Stimulated activated CD8-positive, alpha-beta memory T cell treated with anti-CD3 and anti-CD28 coated beads, Interleukin-15, amount 100 ng/mL, for 4 hours (primary cell): ENCODE measurements at regions not wholly inside any gene's neighbourhood (a gene's known extent, or its start where the extent isn't known, plus 50 kb on each side); places are given as distances from the start of the nearest gene placed in this dataset.

ENCODE experiments used
- DNase-seq, 2 donors: peaks; one replicate each; pipeline ENCODE4 v3.0.0-alpha.2; 2020; ENCODE audit warnings: low read depth in 2 of 2

DNA sequence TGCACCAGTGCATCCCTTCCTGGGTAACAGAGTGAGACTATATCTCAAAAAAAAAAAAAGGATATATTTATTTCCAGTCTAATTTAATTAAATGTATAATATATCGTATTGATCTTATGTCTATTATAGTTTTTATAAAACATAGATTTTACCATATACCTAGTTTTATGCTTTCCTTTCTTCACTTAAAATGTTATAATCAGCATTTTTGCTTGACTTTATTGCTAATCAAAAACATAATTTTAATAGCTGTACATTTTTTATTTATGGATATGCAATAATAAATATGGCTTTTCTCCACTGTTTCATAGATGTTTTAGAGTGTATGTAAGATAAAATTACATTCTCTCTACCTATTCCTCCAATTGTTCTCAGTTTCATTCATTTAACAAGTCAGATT, 958.0 kb downstream of the EPHA4 start:
- DNase-seq = no peak

DNA sequence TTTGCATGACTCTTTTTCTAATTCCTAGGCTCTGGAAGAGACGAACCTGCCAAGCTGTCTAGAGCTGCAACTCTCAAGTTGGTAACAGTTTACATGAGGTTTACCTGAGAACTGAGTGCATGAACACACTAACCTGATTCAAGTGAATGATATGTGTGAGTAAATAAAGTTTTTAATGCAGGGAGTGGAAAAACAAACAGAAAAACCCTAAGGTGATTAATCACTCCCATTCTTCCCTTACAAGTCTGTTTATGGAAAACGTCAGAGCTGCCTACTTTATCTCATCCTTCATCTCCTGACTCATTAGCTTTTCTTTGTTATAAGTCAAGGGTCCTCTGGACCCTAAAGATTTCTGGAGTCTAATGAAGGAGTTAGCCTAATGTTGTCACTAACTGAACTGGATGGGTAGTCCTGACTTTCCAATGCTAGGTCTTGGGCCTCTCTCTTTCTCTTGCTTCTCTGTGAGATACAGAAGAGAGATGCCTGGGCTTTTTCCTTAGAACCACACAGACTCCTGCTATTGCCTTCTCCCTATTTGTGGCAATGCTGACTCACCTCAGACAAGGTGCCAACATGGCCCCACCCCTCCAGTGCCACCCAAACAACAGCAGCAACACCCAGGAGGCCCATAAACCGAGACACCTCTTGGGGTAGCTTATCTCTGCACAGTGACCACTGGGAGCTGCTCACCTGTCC, 952.4 kb downstream of the EPHA4 start:
- DNase-seq = no peak

GRCh38 chr2:220626603-220627002, 945.5 kb downstream of the EPHA4 start:
- DNase-seq = no peak

- DNase-seq = no peak
Observed at GRCh38 chr2:220628252-220628651, 943.9 kb downstream of the EPHA4 start.

DNA sequence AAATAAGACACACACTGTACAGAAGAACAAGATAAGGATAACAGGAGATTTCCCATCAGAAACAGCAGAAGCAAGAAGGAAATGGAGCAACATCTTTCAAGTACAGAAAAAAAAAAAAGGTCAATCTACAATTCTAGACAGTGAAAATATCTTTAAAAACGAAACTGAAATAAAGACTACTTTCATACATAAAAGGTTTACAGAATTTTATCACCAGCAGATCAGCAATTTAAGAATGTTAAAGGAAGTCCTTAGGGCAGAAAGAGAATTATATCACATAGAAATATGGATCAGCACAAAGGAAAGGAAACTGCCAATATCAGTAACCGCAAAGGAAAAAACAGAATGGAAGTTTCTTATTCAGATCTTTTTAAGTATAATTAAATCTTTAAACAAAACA, 931.0 kb downstream of the EPHA4 start:
- DNase-seq = no peak

GRCh38 chr2:220646424-220646823, 925.7 kb downstream of the EPHA4 start:
- no peak for DNase-seq

DNA sequence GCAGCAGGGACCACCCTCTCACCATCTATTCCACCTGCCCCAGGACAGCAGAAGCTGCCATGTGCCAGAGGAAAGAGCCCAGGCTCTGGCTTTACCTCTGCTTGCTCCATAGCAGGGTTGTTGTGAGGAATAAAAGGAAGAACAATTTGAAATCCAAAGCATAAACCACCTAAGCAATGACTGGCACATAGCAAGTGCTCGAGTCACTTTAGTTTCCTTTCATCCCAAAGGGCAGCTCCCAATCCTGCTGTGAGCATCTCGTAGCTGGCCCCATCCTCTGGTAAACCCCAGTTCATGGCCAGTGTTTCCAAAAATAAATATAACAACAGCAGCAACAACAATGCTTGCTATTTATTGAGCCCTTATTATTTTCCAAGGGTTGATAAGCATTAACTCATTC, 923.5 kb downstream of the EPHA4 start:
- no peak for DNase-seq

GRCh38 chr2:220653776-220654175, 918.3 kb downstream of the EPHA4 start:
- DNase-seq = no peak

DNA sequence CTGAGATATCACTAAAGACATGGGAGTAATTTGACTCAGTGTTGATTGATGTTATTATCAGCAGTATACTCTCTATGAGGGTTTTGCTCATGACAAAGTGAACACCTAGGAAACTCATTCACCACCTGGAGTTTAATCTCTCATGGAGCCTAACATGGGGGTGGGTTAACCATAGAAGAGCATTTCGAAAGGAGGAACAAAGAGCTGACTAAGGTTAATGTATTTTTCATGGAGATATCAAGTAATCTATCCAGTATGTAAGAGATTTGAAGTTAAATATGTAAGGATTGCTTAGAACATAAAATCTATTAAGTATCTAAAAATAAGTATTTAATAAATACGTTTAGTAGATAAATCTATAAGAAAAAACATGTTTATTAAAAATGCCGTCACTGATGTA, 917.8 kb downstream of the EPHA4 start:
- no peak for DNase-seq

DNA sequence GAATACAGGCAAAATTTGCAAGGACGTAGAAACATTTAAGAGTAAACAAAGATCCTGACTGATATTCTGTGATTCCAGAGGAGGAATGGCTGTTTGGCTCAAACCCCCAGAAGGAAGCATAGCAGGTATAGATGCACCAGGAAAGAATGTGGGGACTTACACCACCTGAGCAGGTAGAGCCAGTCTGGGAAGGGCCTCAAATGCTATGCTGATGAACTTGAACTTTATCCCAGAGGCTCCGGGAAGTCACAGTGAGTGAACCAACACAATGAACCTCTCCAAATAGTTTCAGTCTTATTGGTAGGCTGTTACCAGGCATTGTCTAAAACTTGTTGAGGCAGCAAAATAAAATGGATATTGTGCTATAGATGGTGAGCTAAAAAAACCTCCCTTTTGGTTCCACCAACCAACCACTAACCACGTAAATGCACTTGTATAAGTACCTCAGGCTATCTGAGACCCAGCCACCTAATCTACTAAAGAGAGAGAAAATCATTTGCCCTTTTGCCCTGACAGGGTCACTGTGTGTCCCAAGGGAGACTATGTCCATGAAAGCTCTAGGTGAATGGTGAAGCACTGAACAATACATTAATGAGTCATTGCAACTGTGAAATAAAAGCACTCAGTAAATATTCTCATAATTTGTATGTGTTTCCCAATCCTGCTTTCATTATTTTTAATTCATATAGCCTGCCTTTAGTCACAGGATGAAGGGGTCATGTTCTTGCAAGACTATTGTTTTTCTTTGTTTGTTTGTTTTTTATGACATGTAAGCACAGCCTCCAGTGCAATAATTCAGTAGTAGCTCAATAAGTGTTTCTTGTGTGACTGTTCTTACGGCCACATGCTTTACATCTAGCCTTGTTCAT, 911.6 kb downstream of the EPHA4 start:
- no peak for DNase-seq

GRCh38 chr2:220662431-220662830, 909.7 kb downstream of the EPHA4 start:
- no peak for DNase-seq

DNA sequence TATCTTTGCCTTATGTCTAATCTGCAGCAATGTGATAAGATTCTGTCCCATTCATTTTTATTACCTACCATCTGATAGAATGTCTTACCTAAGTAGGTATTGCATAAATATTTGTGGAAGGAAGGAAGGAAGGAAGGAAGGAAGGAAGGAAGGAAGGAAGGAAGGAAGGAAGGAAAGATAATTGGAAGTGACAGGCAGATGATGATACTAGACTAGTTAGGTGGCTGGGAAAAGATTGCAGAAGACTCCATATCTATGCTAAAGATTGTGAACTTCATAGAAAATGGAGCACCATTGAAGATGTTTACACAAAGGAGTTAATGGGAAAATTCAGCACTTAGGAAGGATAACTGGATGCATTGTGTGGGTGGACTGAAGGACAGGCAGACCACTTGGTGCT, 909.0 kb downstream of the EPHA4 start:
- no peak for DNase-seq

GRCh38 chr2:220664272-220665107, 907.6 kb downstream of the EPHA4 start:
- DNase-seq = no peak

DNA sequence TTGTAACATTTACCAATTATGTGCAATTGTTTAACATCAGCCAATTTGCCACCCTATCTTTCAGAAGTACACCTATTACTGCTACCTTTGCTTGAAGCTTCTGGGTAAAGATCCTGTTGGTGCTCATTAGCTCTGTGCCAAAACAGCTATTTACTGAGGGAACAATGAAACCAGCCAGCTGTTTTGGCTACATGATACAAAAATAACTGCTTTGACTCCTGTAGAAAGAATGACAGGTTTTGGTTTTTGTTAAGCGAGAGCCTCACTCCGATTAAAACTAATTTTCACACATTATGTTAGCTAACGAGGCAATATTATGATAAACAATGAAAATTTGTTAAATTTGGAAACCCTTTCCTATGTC, 907.0 kb downstream of the EPHA4 start:
- no peak for DNase-seq

DNA sequence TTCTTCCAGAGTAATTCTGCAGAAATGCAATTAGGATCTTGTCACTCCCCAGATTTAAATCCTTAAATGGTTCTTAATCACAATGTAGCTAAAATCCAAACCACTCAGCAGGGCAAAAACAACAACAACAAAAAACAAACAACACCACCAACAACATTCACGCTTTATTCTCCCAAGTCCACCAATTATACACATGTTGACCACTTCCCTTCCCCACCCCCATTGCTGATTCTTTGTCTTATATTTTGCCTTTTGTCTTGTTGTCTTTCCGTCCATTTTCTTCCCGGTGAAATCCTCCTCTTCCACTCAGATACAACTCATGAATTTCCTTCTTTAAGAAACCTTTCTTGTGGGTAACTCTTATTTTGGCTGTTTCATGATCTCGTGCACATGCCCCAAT, 902.8 kb downstream of the EPHA4 start:
- no peak for DNase-seq

DNA sequence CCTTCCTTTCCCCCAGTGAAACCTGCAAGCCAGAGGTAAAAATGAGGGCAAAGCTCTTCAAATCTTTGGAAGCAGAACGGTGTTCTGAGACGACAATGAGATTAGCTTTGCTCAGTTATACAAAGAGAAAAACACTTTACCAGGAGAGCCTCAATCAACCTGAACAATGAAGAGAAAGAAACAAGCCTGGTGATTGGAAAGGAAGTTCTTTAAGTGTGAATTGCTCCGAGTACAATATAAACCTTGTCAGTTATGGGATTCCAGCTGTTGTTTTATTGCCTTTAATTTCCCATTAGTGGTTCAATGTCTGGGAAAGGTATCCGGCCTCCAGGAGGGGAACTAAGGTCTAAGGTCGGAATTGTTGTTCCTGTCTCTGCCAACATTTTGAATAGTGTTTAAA, 901.6 kb downstream of the EPHA4 start:
- DNase-seq = no peak

DNA sequence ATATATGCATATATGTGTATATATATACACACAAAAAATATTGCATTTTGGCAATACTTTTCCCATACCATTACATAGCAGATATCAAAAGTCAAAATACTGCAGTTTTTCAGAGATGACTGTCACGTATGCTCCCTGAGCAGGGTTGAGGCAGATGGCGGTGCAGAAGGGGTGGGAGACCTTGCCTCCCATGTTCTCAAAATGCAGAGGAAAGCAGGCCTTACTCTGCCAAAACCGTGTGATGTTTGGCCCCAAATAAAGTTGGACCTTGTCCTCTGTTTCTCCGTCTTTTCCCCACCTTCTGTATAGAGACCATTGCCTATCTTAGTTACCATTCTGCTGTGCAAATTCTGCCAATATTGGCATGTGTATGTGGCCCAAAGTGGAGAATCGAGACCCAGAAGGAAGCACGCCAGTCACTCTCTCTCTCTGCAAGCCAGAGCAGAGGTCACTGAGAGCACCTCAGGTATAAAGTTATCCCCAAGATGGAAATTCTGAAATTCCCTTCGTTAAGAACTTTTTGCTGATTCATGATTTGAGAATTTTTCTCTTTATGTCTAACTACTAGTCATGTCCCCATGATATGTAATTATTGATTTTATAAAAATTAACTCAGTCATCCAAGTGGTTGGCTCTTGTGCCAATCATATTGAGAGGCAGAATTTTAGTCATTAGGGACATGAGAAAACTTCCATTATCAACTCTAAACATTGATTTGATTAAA, 898.8 kb downstream of the EPHA4 start:
- DNase-seq = no peak

- DNase-seq = no peak
Observed at GRCh38 chr2:220674033-220674432, 898.1 kb downstream of the EPHA4 start.

DNA sequence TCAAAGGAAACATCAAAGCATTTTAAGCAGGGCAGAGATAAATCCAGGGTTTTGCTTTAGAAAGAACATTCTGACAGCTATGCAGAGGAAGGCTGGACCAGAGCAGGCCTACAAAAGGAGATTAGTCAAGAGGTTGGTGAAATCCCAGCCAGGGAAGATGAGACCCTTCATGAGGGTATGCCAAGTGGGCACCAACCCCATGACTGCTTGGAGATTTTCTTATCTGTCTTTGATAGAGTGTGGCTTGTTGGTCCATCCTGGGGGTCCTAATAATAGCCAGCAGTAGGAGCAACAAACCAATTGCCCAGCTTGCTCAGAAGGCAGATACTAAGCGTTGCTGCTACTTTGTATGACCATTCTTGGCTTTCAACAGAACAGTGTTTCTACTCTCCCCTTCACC, 895.4 kb downstream of the EPHA4 start:
- DNase-seq = no peak

- DNase-seq = no peak
Observed at GRCh38 chr2:220678943-220679342, 893.2 kb downstream of the EPHA4 start.

GRCh38 chr2:220682616-220683015, 889.5 kb downstream of the EPHA4 start:
- no peak for DNase-seq

GRCh38 chr2:220684099-220684498, 888.0 kb downstream of the EPHA4 start:
- no peak for DNase-seq
